ENCODE measurements at regions not wholly inside any gene's neighbourhood (a gene's known extent, or its start where the extent isn't known, plus 50 kb on each side); places are given as distances from the start of the nearest gene placed in this dataset.

DNA sequence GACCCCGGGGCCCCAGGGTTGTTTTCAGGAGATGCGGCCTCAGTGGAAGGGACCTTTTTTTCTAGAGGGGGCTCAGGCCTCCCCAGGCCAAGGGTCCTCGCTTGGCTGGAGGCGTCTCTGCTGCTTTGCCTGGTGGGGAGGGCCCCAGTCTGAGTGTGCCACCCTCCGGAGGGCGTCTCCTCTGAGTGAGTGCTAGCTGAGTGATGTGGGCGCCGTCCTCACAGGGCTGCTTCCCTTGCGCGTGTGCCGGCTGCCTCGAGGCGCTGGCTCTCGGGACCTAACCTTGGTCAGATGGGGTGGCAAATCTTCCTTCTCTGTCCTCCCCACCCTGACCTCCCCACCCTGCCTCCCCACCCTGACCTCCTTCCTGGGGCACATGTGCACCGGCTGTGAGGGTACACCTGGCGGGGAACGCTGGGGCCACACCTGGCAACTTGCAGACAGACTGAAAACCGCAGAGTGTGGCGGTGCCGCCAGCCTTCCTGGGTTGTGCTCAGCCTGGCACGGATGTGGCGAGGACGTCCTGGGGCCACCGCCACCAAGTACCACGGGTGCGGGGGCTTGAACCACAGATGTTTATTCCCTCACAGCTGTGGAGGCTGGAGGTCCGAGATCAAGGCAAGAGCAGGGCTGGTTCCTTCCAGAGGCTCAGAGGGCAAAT is 93.0 kb upstream of the TTC34 start:
- no peak for ATAC-seq
- TF ChIP-seq ZNF8 (CRISPR knock-in tag; IDR thresholded peaks at IDR 0.05) (no peak), ARNTL (CRISPR knock-in tag; IDR thresholded peaks at IDR 0.05; ENCODE audit: borderline replicate concordance, low read depth) (no peak), ZC3H10 (CRISPR knock-in tag; IDR thresholded peaks at IDR 0.05) (no peak), ZNF70 (CRISPR knock-in tag; IDR thresholded peaks at IDR 0.05) (no peak), OSR1 (CRISPR knock-in tag; IDR thresholded peaks at IDR 0.05) (no peak), PPARA (CRISPR knock-in tag; IDR thresholded peaks at IDR 0.05; ENCODE audit: borderline replicate concordance) (no peak), SNAI2 (CRISPR knock-in tag; IDR thresholded peaks at IDR 0.05) (no peak), ZFP3 (CRISPR knock-in tag; IDR thresholded peaks at IDR 0.05) (no peak)
- TF ChIP-seq, protein P1, sequence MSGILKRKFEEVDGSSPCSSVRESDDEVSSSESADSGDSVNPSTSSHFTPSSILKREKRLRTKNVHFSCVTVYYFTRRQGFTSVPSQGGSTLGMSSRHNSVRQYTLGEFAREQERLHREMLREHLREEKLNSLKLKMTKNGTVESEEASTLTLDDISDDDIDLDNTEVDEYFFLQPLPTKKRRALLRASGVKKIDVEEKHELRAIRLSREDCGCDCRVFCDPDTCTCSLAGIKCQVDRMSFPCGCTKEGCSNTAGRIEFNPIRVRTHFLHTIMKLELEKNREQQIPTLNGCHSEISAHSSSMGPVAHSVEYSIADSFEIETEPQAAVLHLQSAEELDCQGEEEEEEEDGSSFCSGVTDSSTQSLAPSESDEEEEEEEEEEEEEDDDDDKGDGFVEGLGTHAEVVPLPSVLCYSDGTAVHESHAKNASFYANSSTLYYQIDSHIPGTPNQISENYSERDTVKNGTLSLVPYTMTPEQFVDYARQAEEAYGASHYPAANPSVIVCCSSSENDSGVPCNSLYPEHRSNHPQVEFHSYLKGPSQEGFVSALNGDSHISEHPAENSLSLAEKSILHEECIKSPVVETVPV (CRISPR knock-in tag; IDR thresholded peaks at IDR 0.05): no peak

DNA sequence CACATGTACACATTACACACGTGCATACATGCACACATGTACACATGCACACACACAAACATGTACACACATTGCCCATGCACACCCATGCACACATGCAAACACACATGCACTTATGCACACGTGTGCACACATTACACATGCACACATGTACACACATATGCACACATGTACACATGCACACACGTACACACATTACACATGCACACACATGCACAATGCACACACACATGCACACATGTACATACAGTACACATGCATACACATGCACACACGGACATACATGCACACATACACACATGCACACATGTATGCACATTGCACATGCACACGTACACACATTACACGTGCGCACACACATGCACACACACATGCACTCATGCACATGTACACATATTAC is 95.3 kb upstream of the TTC34 start:
- TF ChIP-seq ISL1 (CRISPR knock-in tag; IDR thresholded peaks at IDR 0.05) (no peak), ZNF70 (CRISPR knock-in tag; IDR thresholded peaks at IDR 0.05) (no peak), ESRRG (CRISPR knock-in tag; IDR thresholded peaks at IDR 0.05) (no peak), ZNF565 (CRISPR knock-in tag; conservative IDR thresholded peaks at IDR 0.05; ENCODE audit: low read depth) (no peak), SNAI2 (CRISPR knock-in tag; IDR thresholded peaks at IDR 0.05) (no peak), RARB (CRISPR knock-in tag; IDR thresholded peaks at IDR 0.05) (no peak), POU6F1 (CRISPR knock-in tag; IDR thresholded peaks at IDR 0.05; ENCODE audit: borderline replicate concordance, low read depth) (no peak)
- TF ChIP-seq, protein P1 (CRISPR knock-in tag; IDR thresholded peaks at IDR 0.05): no peak
- TF ChIP-seq, protein P2, sequence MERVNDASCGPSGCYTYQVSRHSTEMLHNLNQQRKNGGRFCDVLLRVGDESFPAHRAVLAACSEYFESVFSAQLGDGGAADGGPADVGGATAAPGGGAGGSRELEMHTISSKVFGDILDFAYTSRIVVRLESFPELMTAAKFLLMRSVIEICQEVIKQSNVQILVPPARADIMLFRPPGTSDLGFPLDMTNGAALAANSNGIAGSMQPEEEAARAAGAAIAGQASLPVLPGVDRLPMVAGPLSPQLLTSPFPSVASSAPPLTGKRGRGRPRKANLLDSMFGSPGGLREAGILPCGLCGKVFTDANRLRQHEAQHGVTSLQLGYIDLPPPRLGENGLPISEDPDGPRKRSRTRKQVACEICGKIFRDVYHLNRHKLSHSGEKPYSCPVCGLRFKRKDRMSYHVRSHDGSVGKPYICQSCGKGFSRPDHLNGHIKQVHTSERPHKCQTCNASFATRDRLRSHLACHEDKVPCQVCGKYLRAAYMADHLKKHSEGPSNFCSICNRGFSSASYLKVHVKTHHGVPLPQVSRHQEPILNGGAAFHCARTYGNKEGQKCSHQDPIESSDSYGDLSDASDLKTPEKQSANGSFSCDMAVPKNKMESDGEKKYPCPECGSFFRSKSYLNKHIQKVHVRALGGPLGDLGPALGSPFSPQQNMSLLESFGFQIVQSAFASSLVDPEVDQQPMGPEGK (CRISPR knock-in tag; IDR thresholded peaks at IDR 0.05; ENCODE audit: borderline replicate concordance): no peak
- no peak for ATAC-seq

GRCh38 chr1:2903226-2903625 is 101.7 kb upstream of the TTC34 start:
- no peak for TF ChIP-seq OSR1 (CRISPR knock-in tag; IDR thresholded peaks at IDR 0.05)
- TF ChIP-seq POU6F1 (CRISPR knock-in tag; IDR thresholded peaks at IDR 0.05; ENCODE audit: borderline replicate concordance, low read depth): no peak
- no peak for TF ChIP-seq TOX (CRISPR knock-in tag; IDR thresholded peaks at IDR 0.05; ENCODE audit: borderline replicate concordance)
- TF ChIP-seq ISL1 (CRISPR knock-in tag; IDR thresholded peaks at IDR 0.05): no peak
- no peak for TF ChIP-seq ZNF8 (CRISPR knock-in tag; IDR thresholded peaks at IDR 0.05)
- TF ChIP-seq ZNF565 (CRISPR knock-in tag; conservative IDR thresholded peaks at IDR 0.05; ENCODE audit: low read depth): no peak
- TF ChIP-seq SNAI2 (CRISPR knock-in tag; IDR thresholded peaks at IDR 0.05): no peak
- TF ChIP-seq ZFP3 (CRISPR knock-in tag; IDR thresholded peaks at IDR 0.05): no peak
- TF ChIP-seq GLIS3 (CRISPR knock-in tag; IDR thresholded peaks at IDR 0.05): no peak
- TF ChIP-seq TSHZ2 (CRISPR knock-in tag; IDR thresholded peaks at IDR 0.05): no peak
- no peak for TF ChIP-seq PPARA (CRISPR knock-in tag; IDR thresholded peaks at IDR 0.05; ENCODE audit: borderline replicate concordance)
- ATAC-seq: no peak

All from SK-N-SH treated with all-trans-retinoic acid at 6 μM for 48 hours (cell line).